ENCODE measurements at regions not wholly inside any gene's neighbourhood (a gene's known extent, or its start where the extent isn't known, plus 50 kb on each side); places are given as distances from the start of the nearest gene placed in this dataset.
"Not testable (repeated sequence)": the region's sequence is repeated elsewhere in the genome, so short reads cannot be mapped to it uniquely, and the experiment has no call there.

GRCh38 chr5:36535378-36535777, 71.0 kb upstream of the SLC1A3 start:
- no peak for DNase-seq

DNA sequence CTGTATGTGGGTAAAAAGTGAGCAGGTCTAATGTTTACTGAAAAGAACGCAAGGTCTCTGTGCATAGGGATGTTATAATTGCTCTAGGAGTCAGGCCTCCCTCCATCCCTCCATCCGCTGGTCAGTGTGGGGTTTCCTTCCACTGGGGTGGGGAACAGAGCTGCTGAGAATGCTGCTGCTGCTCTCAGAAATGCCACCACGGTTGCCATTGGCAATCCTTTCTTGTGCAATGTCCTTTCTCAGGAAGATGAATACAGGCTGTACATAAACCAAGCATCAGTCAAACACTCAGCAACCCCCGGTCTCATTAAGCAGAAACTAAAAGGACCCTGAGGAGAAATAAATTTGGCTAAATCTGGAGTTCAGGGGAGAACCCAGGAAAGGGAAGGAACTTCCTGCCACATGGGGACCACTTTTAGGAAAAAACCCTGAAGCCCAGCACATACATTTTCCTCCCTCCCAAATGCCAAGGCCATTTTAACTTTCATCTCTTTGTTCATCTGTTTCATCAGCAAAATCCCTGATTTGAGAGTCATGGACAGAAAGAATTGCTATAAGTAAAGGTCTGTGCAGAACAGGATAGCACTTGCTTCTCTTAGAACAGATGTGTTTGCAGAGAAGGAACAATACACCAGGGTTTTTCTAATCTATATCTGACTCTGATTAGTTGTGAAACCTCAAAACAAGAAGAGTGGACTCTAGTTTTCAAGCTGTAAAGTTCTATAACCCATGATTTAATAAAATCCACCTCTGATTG, 70.4 kb upstream of the SLC1A3 start:
- DNase-seq = no peak

GRCh38 chr5:36536616-36537005, 69.8 kb upstream of the SLC1A3 start:
- no peak for DNase-seq

- no peak for DNase-seq
Measured at GRCh38 chr5:36537724-36538123, 68.7 kb upstream of the SLC1A3 start.

DNA sequence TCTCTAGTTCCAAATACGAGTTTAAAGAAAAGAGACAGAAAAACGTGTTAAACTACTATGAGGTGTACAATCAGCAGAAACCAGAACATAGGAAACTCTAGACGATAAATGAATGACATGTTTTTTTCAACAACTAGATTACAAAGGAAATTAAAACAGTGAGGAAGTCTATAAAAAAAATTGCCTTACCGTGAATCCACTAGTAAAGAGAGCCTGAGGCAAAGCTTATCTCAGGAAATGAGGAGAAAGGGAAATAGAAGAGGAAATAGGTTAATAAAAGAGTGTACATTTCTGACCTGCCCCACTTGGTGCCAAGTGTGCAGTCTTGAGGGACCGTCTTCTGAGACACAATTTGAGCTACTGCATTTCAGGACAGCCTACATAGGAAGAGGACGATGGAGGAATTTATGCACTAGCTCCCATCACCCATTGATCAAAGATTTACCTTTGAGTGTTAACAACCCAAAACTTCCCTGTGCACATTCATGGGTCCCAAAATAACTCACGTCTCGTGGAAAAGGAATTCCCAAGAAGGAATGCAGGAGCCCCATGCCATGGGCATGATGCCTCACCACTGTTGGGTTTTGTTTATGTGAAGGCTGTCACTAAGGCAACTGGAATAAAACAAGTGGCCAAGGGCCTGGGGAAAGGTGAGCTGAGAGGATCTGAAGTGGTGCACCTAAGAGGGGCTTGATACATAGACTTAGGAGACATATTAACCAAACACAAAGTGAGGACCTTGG, 53.6 kb upstream of the SLC1A3 start:
- no peak for DNase-seq

GRCh38 chr5:36555035-36555434, 51.4 kb upstream of the SLC1A3 start:
- DNase-seq = not testable (repeated sequence)

Data from activated CD4-positive, alpha-beta T cell treated with anti-CD3 and anti-CD28 coated beads for 1 hour (primary cell).